Stomach (tissue), 8 donors: ENCODE measurements at regions not wholly inside any gene's neighbourhood (a gene's known extent, or its start where the extent isn't known, plus 50 kb on each side); places are given as distances from the start of the nearest gene placed in this dataset.
"Not testable (repeated sequence)": the region's sequence is repeated elsewhere in the genome, so short reads cannot be mapped to it uniquely, and the experiment has no call there.

Experiments used
- DNase-seq, 2 donors: peaks; one replicate each; pipeline versions ENCODE4 v3.0.0 to v3.0.0-alpha.2; 2013 to 2019
- H3K27ac ChIP-seq, 5 donors: fragments of 200-600 bp in 4 of 5; sonication (generic) in 4 of 5; one replicate each; pipeline ENCODE4 v1.5.1; 2013 to 2019; ENCODE audit warnings: mild to moderate bottlenecking in 1 of 5, moderate library complexity in 1 of 5
- H3K27me3 ChIP-seq, 3 donors: fragments of 200-600 bp; sonication (generic); one replicate each; pipeline ENCODE4 v1.5.1; 2017 to 2019; ENCODE audit warnings: mixed run types in 1 of 3
- H3K36me3 ChIP-seq, 4 donors: fragments of 200-600 bp; sonication (generic); 1 replicate in 3 of 4; 2 replicates in 1 of 4; pipeline ENCODE4 v1.5.1; 2016 to 2019
- H3K4me1 ChIP-seq, 4 donors: fragments of 200-600 bp; sonication (generic); one replicate each; pipeline ENCODE4 v1.5.1; 2016 to 2019
- H3K4me3 ChIP-seq, 4 donors: fragments of 200-600 bp; sonication (generic) in 3 of 4; one replicate each; pipeline ENCODE4 v1.5.1; 2016 to 2019; ENCODE audit warnings: mild to moderate bottlenecking in 1 of 4
- H3K9me3 ChIP-seq, 4 donors: fragments of 200-600 bp; sonication (generic); one replicate each; pipeline ENCODE4 v1.5.1; 2016 to 2019
- CTCF ChIP-seq, 7 experiments: fragments of 450-650 bp in 4 of 7; fragments of 200-600 bp in 3 of 7; sonication (generic) in 3 of 7; IDR thresholded peaks; one replicate each; pipeline ENCODE4 v1.5.1; 2016 to 2019; ENCODE audit warnings: antibody characterized with exemption in 7 of 7, control low read depth in 2 of 7, mild to moderate bottlenecking in 1 of 7
- EP300 ChIP-seq: sonication (generic); formaldehyde crosslinking; IDR thresholded peaks from one replicate; pipeline ENCODE4 v1.6.1; 2017; ENCODE audit warnings: antibody characterized with exemption
- POLR2A ChIP-seq, 4 donors: fragments of 450-650 bp; IDR thresholded peaks; one replicate each; pipeline ENCODE4 v1.6.1; 2016; ENCODE audit warnings: antibody characterized with exemption in 4 of 4, control low read depth in 2 of 4, mild to moderate bottlenecking in 1 of 4, moderate library complexity in 1 of 4
- POLR2AphosphoS5 ChIP-seq, 3 donors: sonication (generic); formaldehyde crosslinking; IDR thresholded peaks; one replicate each; pipeline ENCODE4 v1.6.1; 2016; ENCODE audit warnings: antibody characterized with exemption in 3 of 3
- WGBS, 5 donors: extraction: QIAGEN DNeasy Blood & Tissue Kit in 3 of 5; methylation state at CpG; one replicate each; pipeline versions ENCODE4 v1.1.5 to v1.1.7; 2013 to 2018; 5-methylcytosine and 5-hydroxymethylcytosine counted together
- intact Hi-C: fragments of 100-400 bp; cut with DNase I; formaldehyde crosslinking; loops from one replicate; pipeline ENCODE4 v1.15.1; 2023; ENCODE audit warnings: low total_unique reads
- donor health status: healthy with polysubstance abuse.
- donor health status: Bipolar disorder and iron deficiency.
- donor health status: healthy.

GRCh38 chr11:71368966-71369365 is 79.2 kb downstream of the DHCR7 start:
- no peak for DNase-seq
- intact Hi-C loops: no loop called here
- Histone ChIP-seq H3K27ac (no peak overlapping the region), H3K4me3 (no peak overlapping the region), H3K9me3 (no peaks in the 10 kb centered on the region), H3K4me1 (no peaks in the 10 kb centered on the region), H3K36me3 (no peaks in the 10 kb centered on the region), H3K27me3 (peaks cover 0 to 17% (median 0%) of the 10 kb centered on the region in 3 donors)
- WGBS, 5 donors: 78 to 100% (median 81%) methylated on average over 2 to 15 of the region's 15 CpGs
- no peak for TF ChIP-seq CTCF (IDR thresholded peaks at IDR 0.05)
- no peak for TF ChIP-seq EP300
- no peak for TF ChIP-seq POLR2AphosphoS5 (IDR thresholded peaks at IDR 0.05)
- TF ChIP-seq POLR2A (IDR thresholded peaks at IDR 0.05): no peak

- TF ChIP-seq POLR2AphosphoS5 (IDR thresholded peaks at IDR 0.05): no peak
- no peaks in the 10 kb centered on the region for H3K36me3 ChIP-seq
- WGBS, 5 donors: 79 to 89% (median 81%) methylated on average over 8 to 12 of the region's 12 CpGs
- no peak for DNase-seq
- no peaks in the 10 kb centered on the region for H3K9me3 ChIP-seq
- peaks cover 0 to 17% (median 0%) of the 10 kb centered on the region in 3 donors for H3K27me3 ChIP-seq
- H3K4me3 ChIP-seq: no peak overlapping the region
- no peak overlapping the region for H3K27ac ChIP-seq
- intact Hi-C loops: no loop called here
- H3K4me1 ChIP-seq: no peaks in the 10 kb centered on the region
Measured at GRCh38 chr11:71367756-71368155, 80.4 kb downstream of the DHCR7 start.

- intact Hi-C loops: not testable (repeated sequence)
- 90 to 100% (median 94%) methylated on average over 1 to 3 of the region's 3 CpGs for WGBS, 5 donors
Measured at GRCh38 chr11:71367276-71367675, 80.9 kb downstream of the DHCR7 start.

GRCh38 chr11:71366076-71366475 is 82.1 kb downstream of the DHCR7 start:
- WGBS, 5 donors: 52 to 58% (median 57%) methylated on average over 7 of the region's 7 CpGs
- intact Hi-C loops: no loop called here
- Histone ChIP-seq H3K36me3 (no peaks in the 10 kb centered on the region), H3K9me3 (no peaks in the 10 kb centered on the region), H3K4me1 (no peaks in the 10 kb centered on the region), H3K27ac (no peak overlapping the region), H3K27me3 (peaks cover 0 to 17% (median 0%) of the 10 kb centered on the region in 3 donors), H3K4me3 (no peak overlapping the region)
- no peak for DNase-seq
- TF ChIP-seq CTCF (IDR thresholded peaks at IDR 0.05): no peak
- TF ChIP-seq EP300: no peak
- no peak for TF ChIP-seq POLR2AphosphoS5 (IDR thresholded peaks at IDR 0.05)
- no peak for TF ChIP-seq POLR2A (IDR thresholded peaks at IDR 0.05)

More at GRCh38 chr11:71367276-71367675, 80.9 kb downstream of the DHCR7 start:
- not testable (repeated sequence) for DNase-seq, H3K9me3 ChIP-seq, H3K4me3 ChIP-seq, H3K4me1 ChIP-seq, H3K27ac ChIP-seq, H3K36me3 ChIP-seq
- peaks cover 0 to 17% (median 0%) of the 10 kb centered on the region in 3 donors for H3K27me3 ChIP-seq

GRCh38 chr11:71365626-71366025 is 82.6 kb downstream of the DHCR7 start:
- no peaks in the 10 kb centered on the region for H3K4me1 ChIP-seq
- intact Hi-C loops: no loop called here
- TF ChIP-seq POLR2AphosphoS5 (IDR thresholded peaks at IDR 0.05) (no peak), EP300 (no peak), POLR2A (IDR thresholded peaks at IDR 0.05) (no peak), CTCF (IDR thresholded peaks at IDR 0.05) (no peak)
- DNase-seq: no peak
- no peak overlapping the region for H3K27ac ChIP-seq
- no peaks in the 10 kb centered on the region for H3K36me3 ChIP-seq
- WGBS, 5 donors: 87 to 96% (median 89%) methylated on average over 6 of the region's 6 CpGs
- no peak overlapping the region for H3K4me3 ChIP-seq
- peaks cover 0 to 17% (median 0%) of the 10 kb centered on the region in 3 donors for H3K27me3 ChIP-seq
- no peaks in the 10 kb centered on the region for H3K9me3 ChIP-seq
